Osteocyte (in vitro differentiated cells): ENCODE measurements at regions not wholly inside any gene's neighbourhood (a gene's known extent, or its start where the extent isn't known, plus 50 kb on each side); places are given as distances from the start of the nearest gene placed in this dataset.
A peak's percentile ranks its signal among the peaks of the same experiment; 100 is the strongest.
"Not testable (repeated sequence)": the region's sequence is repeated elsewhere in the genome, so short reads cannot be mapped to it uniquely, and the experiment has no call there.

Experiments
- DNase-seq: peaks from one replicate; pipeline ENCODE4 v3.0.0; 2021; ENCODE audit warnings: mixed read lengths; ENCODE audit not compliant: unreplicated experiment; ENCODE audit errors: extremely low spot score
- H3K27ac Mint-ChIP-seq: one replicate; pipeline ENCODE4 v1.8.0; 2021; ENCODE audit warnings: mild to moderate bottlenecking, mixed read lengths; ENCODE audit not compliant: unreplicated experiment
- H3K27me3 Mint-ChIP-seq: one replicate; pipeline ENCODE4 v1.8.0; 2021; ENCODE audit warnings: mixed read lengths; ENCODE audit not compliant: unreplicated experiment
- H3K36me3 Mint-ChIP-seq: one replicate; pipeline ENCODE4 v1.8.0; 2021; ENCODE audit warnings: mixed read lengths; ENCODE audit not compliant: unreplicated experiment
- H3K4me1 Mint-ChIP-seq: one replicate; pipeline ENCODE4 v1.8.0; 2021; ENCODE audit warnings: mixed read lengths; ENCODE audit not compliant: unreplicated experiment
- H3K4me3 Mint-ChIP-seq: one replicate; pipeline ENCODE4 v1.8.0; 2021; ENCODE audit warnings: mild to moderate bottlenecking, moderate library complexity, mixed read lengths; ENCODE audit not compliant: unreplicated experiment
- H3K9me3 Mint-ChIP-seq: one replicate; pipeline ENCODE4 v1.8.0; 2021; ENCODE audit warnings: mixed read lengths; ENCODE audit not compliant: unreplicated experiment
- TF ChIP-seq, protein P1 (sequence below): fragments of 200-600 bp; sonication (generic); IDR thresholded peaks from 2 replicates; pipeline ENCODE4 v1.5.0; 2021; ENCODE audit warnings: antibody characterized with exemption, mild to moderate bottlenecking, moderate library complexity

DNA sequence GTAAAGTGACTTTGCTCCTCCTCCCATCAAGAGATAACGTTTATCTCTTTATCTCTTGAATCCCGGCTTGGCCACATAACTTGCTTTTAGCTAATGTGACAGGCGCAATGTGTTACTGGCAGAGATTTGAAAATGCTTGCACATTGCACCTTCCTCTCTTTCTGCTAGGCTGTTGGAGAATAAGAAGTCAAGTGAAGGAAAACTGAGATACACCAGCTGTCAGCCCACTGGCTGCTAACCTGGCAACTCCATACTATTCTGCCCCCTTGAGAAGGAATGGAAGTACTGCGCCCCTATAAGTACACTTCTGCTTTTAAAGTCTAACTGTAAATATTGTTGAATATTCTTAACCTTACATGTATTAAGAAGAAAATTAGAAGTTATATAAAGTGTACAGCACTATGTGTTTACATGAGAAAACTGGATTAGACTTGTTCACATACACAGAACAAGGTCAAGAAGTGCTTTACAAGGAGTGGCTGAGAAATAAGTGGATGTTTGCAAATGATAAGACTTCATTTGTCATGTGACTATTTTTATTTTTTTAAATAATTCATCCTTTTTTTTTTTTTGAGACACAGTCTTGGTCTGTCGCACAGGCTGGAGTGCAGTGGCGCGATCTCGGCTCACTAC lies 424.5 kb upstream of the CTSO start:
- TF ChIP-seq, protein P1, sequence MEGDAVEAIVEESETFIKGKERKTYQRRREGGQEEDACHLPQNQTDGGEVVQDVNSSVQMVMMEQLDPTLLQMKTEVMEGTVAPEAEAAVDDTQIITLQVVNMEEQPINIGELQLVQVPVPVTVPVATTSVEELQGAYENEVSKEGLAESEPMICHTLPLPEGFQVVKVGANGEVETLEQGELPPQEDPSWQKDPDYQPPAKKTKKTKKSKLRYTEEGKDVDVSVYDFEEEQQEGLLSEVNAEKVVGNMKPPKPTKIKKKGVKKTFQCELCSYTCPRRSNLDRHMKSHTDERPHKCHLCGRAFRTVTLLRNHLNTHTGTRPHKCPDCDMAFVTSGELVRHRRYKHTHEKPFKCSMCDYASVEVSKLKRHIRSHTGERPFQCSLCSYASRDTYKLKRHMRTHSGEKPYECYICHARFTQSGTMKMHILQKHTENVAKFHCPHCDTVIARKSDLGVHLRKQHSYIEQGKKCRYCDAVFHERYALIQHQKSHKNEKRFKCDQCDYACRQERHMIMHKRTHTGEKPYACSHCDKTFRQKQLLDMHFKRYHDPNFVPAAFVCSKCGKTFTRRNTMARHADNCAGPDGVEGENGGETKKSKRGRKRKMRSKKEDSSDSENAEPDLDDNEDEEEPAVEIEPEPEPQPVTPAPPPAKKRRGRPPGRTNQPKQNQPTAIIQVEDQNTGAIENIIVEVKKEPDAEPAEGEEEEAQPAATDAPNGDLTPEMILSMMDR, result peak; percentile 54
- Mint-ChIP-seq H3K27me3 (no peaks in the 10 kb centered on the region), H3K27ac (peak overlapping the region; percentile 58), H3K4me3 (no peak overlapping the region), H3K9me3 (peaks cover 4% of the 10 kb centered on the region), H3K36me3 (no peaks in the 10 kb centered on the region), H3K4me1 (peaks cover 21% of the 10 kb centered on the region)
- DNase-seq, result no peak

DNA sequence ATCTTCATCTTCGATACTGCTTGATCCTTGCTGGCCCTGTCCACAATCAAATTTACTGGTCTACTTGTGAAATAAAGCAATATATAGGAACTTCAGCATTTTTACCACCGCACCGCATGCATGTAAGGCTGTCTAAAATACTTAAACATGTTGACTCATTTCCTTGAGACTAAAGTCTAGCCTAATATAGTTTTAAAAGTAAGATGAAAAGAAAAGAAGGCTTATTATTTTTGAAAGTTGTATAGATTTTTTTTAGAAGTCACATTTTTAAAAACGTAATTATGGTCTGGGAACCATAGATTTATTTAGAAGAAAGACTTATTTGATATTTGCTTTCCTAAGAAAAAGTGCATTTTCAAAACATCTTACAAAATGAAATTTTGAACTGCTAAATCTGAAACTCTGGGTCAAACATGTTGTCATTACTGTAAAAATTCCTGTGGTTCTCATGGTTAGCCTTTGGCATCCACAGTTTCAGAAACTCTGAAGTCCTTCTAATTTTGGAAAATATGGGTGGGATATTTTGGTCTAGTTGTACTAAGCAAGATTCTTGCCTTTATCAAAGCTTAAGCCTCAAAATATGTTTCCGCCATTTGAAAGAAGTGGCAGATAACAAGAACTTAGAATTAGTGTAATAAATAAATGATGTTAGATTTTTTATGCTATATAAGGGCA lies 423.5 kb upstream of the CTSO start:
- Mint-ChIP-seq H3K4me1 (peaks cover 21% of the 10 kb centered on the region), H3K9me3 (peaks cover 4% of the 10 kb centered on the region), H3K27me3 (no peaks in the 10 kb centered on the region), H3K4me3 (no peak overlapping the region), H3K36me3 (no peaks in the 10 kb centered on the region), H3K27ac (peak overlapping the region; percentile 58)
- TF ChIP-seq, protein P1, result no peak
- DNase-seq, result no peak

- Mint-ChIP-seq H3K9me3 (peaks cover 4% of the 10 kb centered on the region), H3K4me3 (no peak overlapping the region), H3K27me3 (no peaks in the 10 kb centered on the region), H3K4me1 (peaks cover 21% of the 10 kb centered on the region), H3K36me3 (no peaks in the 10 kb centered on the region), H3K27ac (no peak overlapping the region)
- DNase-seq, result no peak
- TF ChIP-seq, protein P1, result no peak
These were observed 421.2 kb upstream of the CTSO start for GRCh38 chr4:156374894-156375293.

GRCh38 chr4:156374069-156374468 lies 420.4 kb upstream of the CTSO start:
- Mint-ChIP-seq H3K36me3 (no peaks in the 10 kb centered on the region), H3K4me1 (peaks cover 21% of the 10 kb centered on the region), H3K27ac (no peak overlapping the region), H3K27me3 (no peaks in the 10 kb centered on the region), H3K9me3 (peaks cover 4% of the 10 kb centered on the region), H3K4me3 (no peak overlapping the region)
- TF ChIP-seq, protein P1, result no peak
- DNase-seq, result no peak

- DNase-seq, H3K36me3 Mint-ChIP-seq, H3K27me3 Mint-ChIP-seq, H3K27ac Mint-ChIP-seq, H3K4me3 Mint-ChIP-seq: not testable (repeated sequence)
- H3K4me1 Mint-ChIP-seq, result peaks cover 19% of the 10 kb centered on the region
- peaks cover 15% of the 10 kb centered on the region for H3K9me3 Mint-ChIP-seq
These were observed 413.8 kb upstream of the CTSO start for GRCh38 chr4:156367502-156367901.
